HEK293 (cell line): ENCODE measurements at regions not wholly inside any gene's neighbourhood (a gene's known extent, or its start where the extent isn't known, plus 50 kb on each side); places are given as distances from the start of the nearest gene placed in this dataset.
A peak's percentile ranks its signal among the peaks of the same experiment; 100 is the strongest.

ENCODE experiments used
- KLF10 ChIP-seq: fragments of 450-650 bp; IDR thresholded peaks from 2 replicates; pipeline ENCODE4 v1.5.1; 2018; ENCODE audit warnings: missing biosample characterization, mild to moderate bottlenecking, missing genetic modification characterization
- RBAK ChIP-seq: fragments of 450-650 bp; formaldehyde crosslinking; IDR thresholded peaks from 2 replicates; pipeline ENCODE4 v1.5.1; 2016; ENCODE audit warnings: missing biosample characterization, missing genetic modification characterization
- TCF7L2 ChIP-seq: IDR thresholded peaks from 2 replicates; pipeline ENCODE4 v1.6.1; 2011; ENCODE audit warnings: low read depth, mild to moderate bottlenecking, inconsistent platforms, low read length, moderate library complexity, borderline replicate concordance
- YY1 ChIP-seq: fragments of 450-650 bp; formaldehyde crosslinking; IDR thresholded peaks from 2 replicates; pipeline ENCODE4 v1.5.1; 2018; ENCODE audit warnings: missing biosample characterization, missing genetic modification characterization
- ZBTB20 ChIP-seq: fragments of 450-650 bp; formaldehyde crosslinking; IDR thresholded peaks from 2 replicates; pipeline ENCODE4 v1.5.1; 2016; ENCODE audit warnings: missing biosample characterization, missing genetic modification characterization
- ZBTB26 ChIP-seq: fragments of 450-650 bp; formaldehyde crosslinking; optimal IDR thresholded peaks from 2 replicates; pipeline ENCODE3; 2016; ENCODE audit warnings: missing biosample characterization, mild to moderate bottlenecking, missing genetic modification characterization
- ZNF175 ChIP-seq: fragments of 450-650 bp; formaldehyde crosslinking; IDR thresholded peaks from 2 replicates; pipeline ENCODE4 v1.5.1; 2016; ENCODE audit warnings: missing biosample characterization, missing genetic modification characterization
- ZNF211 ChIP-seq: fragments of 450-650 bp; formaldehyde crosslinking; IDR thresholded peaks from 2 replicates; pipeline ENCODE4 v1.5.1; 2016; ENCODE audit warnings: low read depth, missing biosample characterization, missing genetic modification characterization
- ZNF24 ChIP-seq: fragments of 450-650 bp; formaldehyde crosslinking; IDR thresholded peaks from 2 replicates; pipeline ENCODE4 v1.5.1; 2016; ENCODE audit warnings: missing biosample characterization, missing genetic modification characterization
- ZNF335 ChIP-seq: fragments of 450-650 bp; formaldehyde crosslinking; conservative IDR thresholded peaks from 2 replicates; pipeline ENCODE4 v1.5.1; 2016; ENCODE audit warnings: missing biosample characterization, missing genetic modification characterization
- ZNF391 ChIP-seq: fragments of 450-650 bp; formaldehyde crosslinking; IDR thresholded peaks from 2 replicates; pipeline ENCODE4 v1.5.1; 2016; ENCODE audit warnings: low read depth, missing biosample characterization, missing genetic modification characterization, borderline replicate concordance
- ZNF416 ChIP-seq: fragments of 450-650 bp; formaldehyde crosslinking; IDR thresholded peaks from 2 replicates; pipeline ENCODE4 v1.5.1; 2016; ENCODE audit warnings: missing biosample characterization, missing genetic modification characterization
- ZNF501 ChIP-seq: fragments of 450-650 bp; formaldehyde crosslinking; IDR thresholded peaks from 2 replicates; pipeline ENCODE4 v1.5.1; 2016; ENCODE audit warnings: missing biosample characterization, missing genetic modification characterization
- ZNF510 ChIP-seq: fragments of 450-650 bp; formaldehyde crosslinking; IDR thresholded peaks from 2 replicates; pipeline ENCODE4 v1.5.1; 2018; ENCODE audit warnings: mild to moderate bottlenecking, missing genetic modification characterization, missing biosample characterization; ENCODE audit not compliant: insufficient replicate concordance
- ZNF518A ChIP-seq: fragments of 450-650 bp; formaldehyde crosslinking; conservative IDR thresholded peaks from 2 replicates; pipeline ENCODE4 v1.5.1; 2016; ENCODE audit warnings: low read depth, missing biosample characterization, missing genetic modification characterization
- ZNF561 ChIP-seq: fragments of 450-650 bp; IDR thresholded peaks from 2 replicates; pipeline ENCODE4 v1.5.1; 2018; ENCODE audit warnings: missing biosample characterization, missing genetic modification characterization, borderline replicate concordance
- ZNF580 ChIP-seq: fragments of 450-650 bp; formaldehyde crosslinking; IDR thresholded peaks from 2 replicates; pipeline ENCODE4 v1.5.1; 2016; ENCODE audit warnings: missing biosample characterization, missing genetic modification characterization
- ZNF596 ChIP-seq: fragments of 450-650 bp; IDR thresholded peaks from 2 replicates; pipeline ENCODE4 v1.5.0; 2018; ENCODE audit warnings: missing biosample characterization, mild to moderate bottlenecking, missing genetic modification characterization, moderate library complexity
- ZNF610 ChIP-seq: fragments of 450-650 bp; formaldehyde crosslinking; IDR thresholded peaks from 2 replicates; pipeline ENCODE4 v1.5.1; 2016; ENCODE audit warnings: missing biosample characterization, missing genetic modification characterization, borderline replicate concordance
- ZNF621 ChIP-seq: fragments of 450-650 bp; formaldehyde crosslinking; IDR thresholded peaks from 2 replicates; pipeline ENCODE4 v1.5.1; 2017; ENCODE audit warnings: missing biosample characterization, missing genetic modification characterization
- ZNF707 ChIP-seq: fragments of 450-650 bp; formaldehyde crosslinking; IDR thresholded peaks from 2 replicates; pipeline ENCODE4 v1.5.1; 2016; ENCODE audit warnings: missing biosample characterization, missing genetic modification characterization
- ZNF76 ChIP-seq: fragments of 450-650 bp; formaldehyde crosslinking; IDR thresholded peaks from 2 replicates; pipeline ENCODE4; 2016; ENCODE audit warnings: low read depth, missing biosample characterization, missing genetic modification characterization, borderline replicate concordance
- ZNF785 ChIP-seq: fragments of 450-650 bp; formaldehyde crosslinking; IDR thresholded peaks from 2 replicates; pipeline ENCODE4 v1.5.1; 2016; ENCODE audit warnings: missing biosample characterization, missing genetic modification characterization
- ZNF837 ChIP-seq: fragments of 450-650 bp; formaldehyde crosslinking; IDR thresholded peaks from 2 replicates; pipeline ENCODE4 v1.5.1; 2016; ENCODE audit warnings: missing biosample characterization, missing genetic modification characterization
- TF ChIP-seq, protein P1 (sequence below): fragments of 450-650 bp; formaldehyde crosslinking; conservative IDR thresholded peaks from 2 replicates; pipeline ENCODE4 v1.5.1; 2016; ENCODE audit warnings: low read depth, missing biosample characterization, missing genetic modification characterization
- TF ChIP-seq, protein P2 (sequence below): fragments of 450-650 bp; formaldehyde crosslinking; IDR thresholded peaks from 2 replicates; pipeline ENCODE4 v1.5.1; 2016; ENCODE audit warnings: missing biosample characterization, missing genetic modification characterization

- TF ChIP-seq ZNF580 (tag by site-specific recombination) (no peak), ZNF510 (no peak), ZNF335 (tag by site-specific recombination) (peak; percentile 94), ZNF610 (tag by site-specific recombination) (no peak), ZNF837 (tag by site-specific recombination) (no peak), ZNF707 (tag by site-specific recombination) (no peak), KLF10 (no peak), YY1 (tag by site-specific recombination) (peak; percentile 81), ZNF501 (tag by site-specific recombination) (0 out of 2 replicates have a peak, but pooled peaks have one; percentile 29), TCF7L2 (no peak), ZBTB26 (peak; percentile 73), ZBTB20 (tag by site-specific recombination) (peak; percentile 59; the same call in 1 of the 2 replicates), ZNF175 (tag by site-specific recombination) (no peak), ZNF211 (no peak), ZNF621 (tag by site-specific recombination) (no peak), ZNF596 (tag by site-specific recombination) (no peak), ZNF518A (no peak), ZNF24 (no peak), ZNF785 (tag by site-specific recombination) (no peak), RBAK (tag by site-specific recombination) (no peak), ZNF561 (tag by site-specific recombination) (peak; percentile 59; the same call in 1 of the 2 replicates), ZNF416 (no peak), ZNF76 (tag by site-specific recombination) (0 out of 2 replicates have a peak, but pooled peaks have one; percentile 20), ZNF391 (tag by site-specific recombination) (no peak)
- TF ChIP-seq, protein P1, sequence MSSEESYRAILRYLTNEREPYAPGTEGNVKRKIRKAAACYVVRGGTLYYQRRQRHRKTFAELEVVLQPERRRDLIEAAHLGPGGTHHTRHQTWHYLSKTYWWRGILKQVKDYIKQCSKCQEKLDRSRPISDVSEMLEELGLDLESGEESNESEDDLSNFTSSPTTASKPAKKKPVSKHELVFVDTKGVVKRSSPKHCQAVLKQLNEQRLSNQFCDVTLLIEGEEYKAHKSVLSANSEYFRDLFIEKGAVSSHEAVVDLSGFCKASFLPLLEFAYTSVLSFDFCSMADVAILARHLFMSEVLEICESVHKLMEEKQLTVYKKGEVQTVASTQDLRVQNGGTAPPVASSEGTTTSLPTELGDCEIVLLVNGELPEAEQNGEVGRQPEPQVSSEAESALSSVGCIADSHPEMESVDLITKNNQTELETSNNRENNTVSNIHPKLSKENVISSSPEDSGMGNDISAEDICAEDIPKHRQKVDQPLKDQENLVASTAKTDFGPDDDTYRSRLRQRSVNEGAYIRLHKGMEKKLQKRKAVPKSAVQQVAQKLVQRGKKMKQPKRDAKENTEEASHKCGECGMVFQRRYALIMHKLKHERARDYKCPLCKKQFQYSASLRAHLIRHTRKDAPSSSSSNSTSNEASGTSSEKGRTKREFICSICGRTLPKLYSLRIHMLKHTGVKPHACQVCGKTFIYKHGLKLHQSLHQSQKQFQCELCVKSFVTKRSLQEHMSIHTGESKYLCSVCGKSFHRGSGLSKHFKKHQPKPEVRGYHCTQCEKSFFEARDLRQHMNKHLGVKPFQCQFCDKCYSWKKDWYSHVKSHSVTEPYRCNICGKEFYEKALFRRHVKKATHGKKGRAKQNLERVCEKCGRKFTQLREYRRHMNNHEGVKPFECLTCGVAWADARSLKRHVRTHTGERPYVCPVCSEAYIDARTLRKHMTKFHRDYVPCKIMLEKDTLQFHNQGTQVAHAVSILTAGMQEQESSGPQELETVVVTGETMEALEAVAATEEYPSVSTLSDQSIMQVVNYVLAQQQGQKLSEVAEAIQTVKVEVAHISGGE (tag by site-specific recombination) = no peak
- TF ChIP-seq, protein P2, sequence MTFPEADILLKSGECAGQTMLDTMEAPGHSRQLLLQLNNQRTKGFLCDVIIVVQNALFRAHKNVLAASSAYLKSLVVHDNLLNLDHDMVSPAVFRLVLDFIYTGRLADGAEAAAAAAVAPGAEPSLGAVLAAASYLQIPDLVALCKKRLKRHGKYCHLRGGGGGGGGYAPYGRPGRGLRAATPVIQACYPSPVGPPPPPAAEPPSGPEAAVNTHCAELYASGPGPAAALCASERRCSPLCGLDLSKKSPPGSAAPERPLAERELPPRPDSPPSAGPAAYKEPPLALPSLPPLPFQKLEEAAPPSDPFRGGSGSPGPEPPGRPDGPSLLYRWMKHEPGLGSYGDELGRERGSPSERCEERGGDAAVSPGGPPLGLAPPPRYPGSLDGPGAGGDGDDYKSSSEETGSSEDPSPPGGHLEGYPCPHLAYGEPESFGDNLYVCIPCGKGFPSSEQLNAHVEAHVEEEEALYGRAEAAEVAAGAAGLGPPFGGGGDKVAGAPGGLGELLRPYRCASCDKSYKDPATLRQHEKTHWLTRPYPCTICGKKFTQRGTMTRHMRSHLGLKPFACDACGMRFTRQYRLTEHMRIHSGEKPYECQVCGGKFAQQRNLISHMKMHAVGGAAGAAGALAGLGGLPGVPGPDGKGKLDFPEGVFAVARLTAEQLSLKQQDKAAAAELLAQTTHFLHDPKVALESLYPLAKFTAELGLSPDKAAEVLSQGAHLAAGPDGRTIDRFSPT (tag by site-specific recombination) = no peak
Observed at GRCh38 chr15:92820236-92821021, 79.7 kb upstream of the CHD2 start (continued).
